G401.6 (cell line): ENCODE measurements at regions not wholly inside any gene's neighbourhood (a gene's known extent, or its start where the extent isn't known, plus 50 kb on each side); places are given as distances from the start of the nearest gene placed in this dataset.
"Not testable (repeated sequence)": the region's sequence is repeated elsewhere in the genome, so short reads cannot be mapped to it uniquely, and the experiment has no call there.

Experiments used
- FAIRE-seq: peaks from 2 replicates; lab custom pipeline; 2012; peaks lifted over from hg19 to GRCh38; lab: Jason Lieb, UNC

DNA sequence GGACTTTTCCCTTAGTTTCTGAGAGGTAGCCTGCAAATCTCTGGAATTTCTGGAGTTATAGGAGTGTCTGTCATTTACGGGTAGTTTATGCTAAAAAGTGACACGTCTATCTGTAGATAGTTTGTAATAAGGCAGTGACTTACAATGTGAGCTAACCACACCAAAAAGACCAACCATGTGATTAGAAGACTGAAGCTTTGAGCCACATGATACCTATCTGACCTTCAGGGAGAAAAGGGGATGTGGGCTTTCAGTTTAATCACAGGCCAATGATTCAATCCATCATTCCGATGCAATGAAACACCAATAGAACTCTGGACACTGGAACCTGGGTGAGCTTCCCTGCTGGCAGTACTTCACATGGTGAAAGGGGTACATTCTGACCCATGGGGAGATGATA is 254.6 kb upstream of the GK2 start:
- no peak for FAIRE-seq

DNA sequence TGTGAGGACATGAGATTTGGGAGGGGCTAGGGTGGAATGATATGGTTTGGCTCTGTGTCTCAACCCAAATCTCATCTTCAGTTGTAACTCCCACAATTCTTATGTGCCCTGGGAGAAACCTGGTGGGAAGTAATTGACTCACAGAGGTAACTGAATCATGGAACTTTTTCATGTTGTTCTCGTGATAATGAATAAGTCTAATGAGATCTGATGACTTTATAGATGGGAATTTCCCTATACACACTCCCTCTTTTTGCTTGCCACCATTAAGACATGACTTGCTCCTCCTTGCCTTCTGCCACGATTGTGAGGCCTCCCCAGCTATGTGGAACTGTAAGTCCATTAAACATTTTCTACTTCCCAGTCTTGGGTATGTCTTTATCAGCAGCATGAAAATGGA is 253.2 kb upstream of the GK2 start:
- no peak for FAIRE-seq

DNA sequence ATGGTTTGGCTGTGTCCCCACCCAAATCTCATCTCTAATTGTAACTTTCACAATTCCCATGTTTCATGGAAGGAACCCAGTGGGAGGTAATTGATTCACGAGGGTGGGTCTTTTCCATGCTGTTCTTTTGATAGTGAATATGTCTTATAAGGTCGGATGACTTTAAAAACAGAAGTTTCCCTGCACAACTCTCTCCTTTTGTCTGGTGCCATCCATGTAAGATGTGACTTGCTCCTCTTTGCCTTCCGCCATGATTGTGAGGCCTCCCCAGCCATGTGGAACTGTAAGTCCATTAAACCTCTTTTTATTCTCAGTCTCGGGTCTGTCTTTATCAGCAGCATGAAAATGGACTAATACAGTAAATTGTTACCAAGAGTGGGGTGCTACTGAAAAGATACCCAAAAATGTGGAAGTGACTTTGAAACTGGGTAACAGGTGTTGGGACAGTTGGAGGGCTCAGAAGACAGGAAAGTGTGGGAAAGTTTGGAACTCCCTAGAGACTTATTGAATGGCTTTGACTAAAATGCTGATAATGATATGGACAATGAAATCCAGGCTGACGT is 251.4 kb upstream of the GK2 start:
- FAIRE-seq: not testable (repeated sequence)

DNA sequence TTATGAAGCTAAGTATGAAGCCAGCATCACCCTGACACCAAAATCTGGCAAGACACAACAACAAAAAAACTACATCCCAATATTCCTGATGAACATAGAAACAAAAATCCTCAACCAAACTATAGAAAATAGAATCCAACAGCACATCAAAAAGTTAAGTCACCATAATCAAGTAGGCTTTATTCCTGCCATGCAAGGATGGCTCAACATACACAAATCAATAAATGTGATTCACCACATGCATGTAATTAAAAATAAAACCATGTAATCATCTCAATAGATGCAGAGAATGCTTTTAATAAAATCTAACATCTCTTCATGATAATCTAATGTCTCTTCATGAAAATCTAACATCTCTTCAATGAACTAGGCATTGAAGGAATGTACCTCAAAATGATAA is 249.4 kb upstream of the GK2 start:
- no peak for FAIRE-seq

DNA sequence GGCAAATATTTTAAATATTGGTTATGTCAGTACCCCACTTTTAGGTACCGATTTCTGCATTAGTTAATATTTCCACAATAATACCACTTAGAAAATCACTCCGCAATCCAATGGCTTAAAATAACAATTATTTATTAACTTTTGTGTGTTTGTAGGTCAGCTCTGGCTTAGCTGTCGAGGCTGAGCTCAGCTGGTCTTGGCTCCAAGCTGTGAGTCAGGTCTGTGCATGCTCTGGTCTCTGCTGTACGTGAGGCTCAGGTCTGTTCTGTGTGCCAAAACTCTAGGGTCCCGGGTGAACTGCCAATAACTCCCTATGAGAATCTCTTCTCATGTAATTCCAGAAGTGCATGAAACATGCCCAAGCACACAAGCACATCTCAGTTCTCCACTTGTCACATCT is 245.8 kb upstream of the GK2 start:
- no peak for FAIRE-seq

DNA sequence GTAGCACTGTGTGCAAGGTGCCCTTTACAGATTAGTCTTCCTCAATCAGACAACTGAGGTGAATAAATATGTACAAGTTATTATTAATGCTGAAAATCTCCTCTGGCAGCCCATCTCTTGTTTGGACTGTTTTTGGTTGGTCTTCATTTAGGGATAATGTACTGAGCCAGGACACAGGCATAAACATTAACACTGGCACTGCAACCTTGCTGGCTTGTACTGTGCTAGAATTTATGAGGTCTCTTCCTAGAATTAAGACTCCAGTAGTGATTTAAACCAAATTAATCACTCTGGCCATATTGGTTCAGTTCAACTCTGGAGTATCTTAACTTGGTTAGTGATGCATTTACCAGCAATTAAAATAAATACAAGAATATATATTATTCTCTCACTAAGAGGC is 244.7 kb upstream of the GK2 start:
- no peak for FAIRE-seq

DNA sequence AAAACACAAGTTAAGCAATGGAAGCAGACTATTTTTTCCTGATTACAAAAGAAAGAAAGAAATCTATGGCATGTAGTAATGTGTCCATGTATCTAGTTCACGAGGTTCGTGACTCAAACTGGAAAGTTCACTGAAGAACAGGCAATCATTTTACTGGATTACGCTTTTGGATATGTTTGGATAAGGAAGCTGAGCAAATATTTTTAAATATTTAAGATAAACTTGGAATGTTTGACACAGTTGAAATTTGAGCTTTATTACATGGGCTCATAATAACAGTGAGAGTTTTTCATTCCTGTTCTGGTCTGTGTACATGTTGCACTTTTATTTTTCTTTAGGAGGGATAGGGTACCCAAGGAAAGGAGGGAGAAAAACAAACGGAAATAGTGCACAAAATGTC is 244.2 kb upstream of the GK2 start:
- no peak for FAIRE-seq

DNA sequence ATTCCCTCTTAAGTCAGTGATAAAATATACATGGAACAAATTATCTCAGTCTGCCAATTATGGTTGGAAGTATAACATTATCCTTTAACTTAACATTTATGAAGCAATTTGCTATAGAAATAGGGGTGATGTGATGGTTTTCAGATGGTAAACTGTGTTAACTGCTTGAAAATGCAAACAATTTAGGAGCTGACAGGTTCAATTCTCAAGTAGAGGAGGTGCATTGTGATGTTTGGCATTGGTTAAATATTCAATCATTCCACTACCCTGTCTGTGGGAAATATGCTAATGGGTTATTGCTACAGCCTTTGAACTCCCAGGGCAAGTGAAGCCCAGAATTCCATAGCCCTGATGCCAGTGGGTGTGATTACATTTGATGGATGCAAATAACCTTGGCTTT is 243.4 kb upstream of the GK2 start:
- no peak for FAIRE-seq

DNA sequence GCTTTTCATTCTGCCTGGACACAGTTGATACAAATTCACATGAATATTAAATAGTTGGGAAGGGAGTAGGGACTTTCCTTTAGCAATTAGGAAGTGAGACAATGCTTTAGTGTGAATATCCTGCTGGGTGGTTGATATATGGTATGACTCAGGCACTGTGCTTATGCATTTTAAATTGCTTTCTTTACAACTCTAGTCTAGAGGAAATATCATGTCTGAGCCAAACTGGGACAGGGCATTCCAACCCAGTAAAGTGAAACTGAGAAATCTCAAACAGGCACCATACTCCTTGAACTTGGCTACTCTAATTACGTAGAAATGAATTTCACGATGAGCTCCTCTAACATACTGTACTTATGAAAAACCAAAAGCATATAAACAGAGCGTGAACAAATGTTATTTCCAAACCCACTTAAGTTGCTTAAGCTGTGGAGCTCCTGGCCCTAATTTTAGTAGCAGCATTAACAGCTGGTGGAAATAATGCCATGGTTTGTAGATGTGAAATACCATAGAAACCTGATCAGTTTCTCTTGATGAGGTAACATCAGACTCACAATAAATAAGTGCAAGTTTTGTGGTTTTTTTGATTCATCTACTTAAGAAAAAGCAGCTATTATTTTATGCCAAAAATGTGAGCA is 242.9 kb upstream of the GK2 start:
- FAIRE-seq: no peak

DNA sequence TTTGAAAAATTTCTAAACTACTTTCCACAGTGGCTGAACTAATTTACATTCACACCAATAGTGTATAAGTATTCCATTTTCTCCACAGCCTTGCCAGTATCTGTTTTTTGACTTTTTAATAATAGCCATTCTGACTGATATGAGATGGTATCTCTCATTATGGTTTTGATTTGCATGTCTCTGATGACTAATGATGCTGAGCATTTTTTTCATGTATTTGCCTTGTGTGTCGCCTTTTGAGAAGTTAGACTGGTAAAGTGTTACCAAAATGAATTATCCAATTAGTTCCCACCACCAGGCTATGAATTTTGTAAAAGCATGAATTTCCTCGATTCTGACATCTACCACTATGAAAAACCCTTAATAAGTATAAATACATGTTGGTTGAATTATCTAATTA is 242.2 kb upstream of the GK2 start:
- no peak for FAIRE-seq

DNA sequence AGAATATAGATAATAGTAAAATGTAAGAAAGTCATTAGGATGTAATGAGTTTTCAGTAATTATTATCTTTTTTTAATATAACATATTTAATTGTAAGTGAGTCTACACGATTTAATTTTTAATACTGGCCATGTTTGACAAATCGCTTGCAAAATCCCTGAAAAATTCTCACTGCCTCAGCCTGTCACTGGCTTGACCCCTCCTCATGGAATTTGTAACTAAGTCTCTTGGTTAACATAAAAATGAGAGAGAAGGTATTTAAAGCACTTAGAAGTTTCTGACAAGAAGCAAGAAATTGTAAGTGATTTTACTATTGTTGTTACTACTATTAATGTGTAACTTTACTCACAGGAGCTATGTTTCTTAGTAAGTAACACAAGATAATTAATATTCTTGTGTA is 237.9 kb upstream of the GK2 start:
- FAIRE-seq: no peak

DNA sequence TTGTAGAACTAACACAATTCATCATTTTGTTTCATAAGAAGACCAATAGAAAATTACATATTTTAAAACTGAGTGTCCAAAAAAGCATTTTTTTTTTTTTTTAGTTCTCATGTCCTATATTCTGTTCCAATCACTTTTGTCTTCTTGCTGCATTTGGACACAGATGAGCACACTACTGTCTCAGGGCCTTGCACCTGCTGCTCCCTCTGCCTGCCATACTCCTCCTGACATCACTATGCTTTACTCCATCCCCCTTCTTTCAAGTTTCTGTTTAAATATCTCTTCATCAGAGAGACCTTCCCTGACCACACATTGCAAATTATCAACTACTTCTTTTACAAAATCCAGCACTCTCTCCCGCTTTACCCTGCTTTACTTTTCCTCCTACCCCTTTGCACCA is 230.7 kb upstream of the GK2 start:
- FAIRE-seq: no peak

DNA sequence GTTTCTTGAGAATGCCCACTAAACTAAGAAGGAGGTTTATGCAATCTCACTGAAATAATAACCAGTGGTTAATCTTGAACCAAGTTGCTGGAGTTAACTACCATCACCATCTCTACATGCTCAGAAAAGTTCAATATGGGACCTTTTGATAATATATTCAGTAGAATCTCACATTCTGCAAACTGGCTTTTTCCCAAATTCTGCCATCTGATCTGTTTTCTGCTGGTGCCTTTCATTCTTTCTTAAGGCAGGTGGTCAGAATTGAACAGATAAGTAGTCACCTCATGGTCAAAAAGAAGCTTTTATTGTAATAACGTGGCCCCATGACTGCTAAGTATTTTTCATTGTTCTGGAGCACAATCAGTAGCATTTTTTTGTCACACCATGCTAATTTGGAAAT is 229.0 kb upstream of the GK2 start:
- FAIRE-seq: no peak

DNA sequence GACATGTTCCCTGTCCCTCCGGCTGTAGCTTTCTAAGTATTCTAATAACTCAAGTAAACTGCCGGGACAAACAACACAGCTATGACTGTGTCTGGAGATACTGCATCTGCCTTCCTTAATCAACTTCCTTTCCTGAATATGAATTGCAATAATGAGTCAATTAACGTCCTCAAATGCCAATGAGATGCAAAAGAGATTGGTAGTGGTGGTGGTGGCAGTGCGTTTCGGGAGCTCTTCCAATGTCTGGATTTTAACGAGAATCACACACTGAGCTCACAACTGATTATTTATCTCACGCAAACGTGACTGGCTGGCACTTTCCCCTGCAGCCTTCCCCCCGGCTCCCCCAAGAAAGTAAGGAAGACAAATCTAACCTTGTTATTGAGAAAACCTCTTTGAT is 226.1 kb upstream of the GK2 start:
- no peak for FAIRE-seq

DNA sequence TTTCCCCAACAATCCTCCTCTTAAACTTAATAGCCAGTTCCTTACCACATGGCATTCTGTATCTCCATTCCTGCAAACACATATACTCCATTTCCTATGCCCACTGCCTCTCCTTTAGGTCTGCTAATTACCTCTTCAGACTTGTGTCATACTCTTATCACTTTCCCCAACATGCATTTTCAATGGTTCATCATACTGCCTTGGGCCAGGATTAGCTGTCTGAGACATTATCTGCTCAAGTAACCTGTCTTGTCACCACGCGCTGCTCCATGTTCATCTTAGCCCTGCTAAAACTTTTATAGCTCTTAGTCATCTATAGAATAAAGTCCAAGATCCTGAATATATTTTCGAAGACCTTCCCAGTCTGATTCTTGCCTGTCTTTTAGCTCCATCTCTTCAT is 224.1 kb upstream of the GK2 start:
- FAIRE-seq: no peak

DNA sequence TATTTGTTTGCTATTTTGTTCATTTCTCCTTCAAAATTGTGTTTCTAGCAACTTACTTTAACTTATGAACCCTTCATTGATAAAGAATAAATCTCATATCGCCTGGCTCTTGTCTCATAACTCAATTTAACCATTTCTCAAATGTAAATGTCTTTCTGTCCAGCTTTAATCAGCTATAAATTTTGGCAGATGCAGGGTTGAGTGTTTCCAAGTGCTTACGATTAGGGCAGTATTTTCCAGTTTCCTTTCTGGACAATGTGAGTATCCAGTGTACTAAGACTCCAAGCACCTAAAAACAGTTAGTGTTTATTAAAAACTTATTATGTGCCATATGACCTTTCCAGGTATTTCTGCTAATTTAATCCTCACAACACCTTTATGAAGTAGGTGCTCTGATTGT is 218.6 kb upstream of the GK2 start:
- no peak for FAIRE-seq

DNA sequence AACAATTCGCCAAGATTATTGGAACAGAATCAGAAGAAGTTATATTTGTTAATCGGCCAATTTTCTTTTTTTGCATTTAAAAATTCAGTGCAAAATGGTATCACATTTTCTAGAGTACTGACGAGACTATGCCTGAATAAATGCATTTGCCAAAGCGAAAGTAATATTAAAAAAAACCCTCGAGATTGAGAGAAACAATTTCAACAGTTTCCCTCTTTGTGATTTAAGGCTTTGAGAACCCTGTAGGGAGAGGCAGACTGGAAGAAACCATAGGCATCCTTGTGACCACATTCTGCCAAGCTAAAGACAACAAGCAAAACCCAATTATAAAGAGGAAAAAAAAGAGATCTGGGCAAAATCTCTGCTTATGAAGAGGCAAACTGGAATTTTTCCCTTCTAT is 218.1 kb upstream of the GK2 start:
- FAIRE-seq: no peak

DNA sequence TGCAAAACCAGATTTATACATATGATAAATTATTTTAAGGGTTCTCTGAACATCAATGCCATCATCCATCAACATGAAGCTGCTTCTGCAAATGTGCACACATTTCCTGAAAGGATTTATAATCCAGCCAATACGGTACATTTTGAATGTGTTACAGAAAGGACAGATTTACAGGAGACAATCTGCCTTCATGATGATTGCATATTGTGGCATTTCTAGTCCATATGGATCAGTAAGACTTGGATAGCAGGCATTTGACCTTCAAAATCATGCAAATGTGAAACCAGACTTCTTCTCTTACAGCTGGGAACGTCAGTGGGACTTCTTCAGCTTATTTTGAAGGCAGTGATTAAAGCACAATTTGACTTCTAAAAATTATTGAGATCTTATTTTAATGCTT is 217.3 kb upstream of the GK2 start:
- FAIRE-seq: no peak

DNA sequence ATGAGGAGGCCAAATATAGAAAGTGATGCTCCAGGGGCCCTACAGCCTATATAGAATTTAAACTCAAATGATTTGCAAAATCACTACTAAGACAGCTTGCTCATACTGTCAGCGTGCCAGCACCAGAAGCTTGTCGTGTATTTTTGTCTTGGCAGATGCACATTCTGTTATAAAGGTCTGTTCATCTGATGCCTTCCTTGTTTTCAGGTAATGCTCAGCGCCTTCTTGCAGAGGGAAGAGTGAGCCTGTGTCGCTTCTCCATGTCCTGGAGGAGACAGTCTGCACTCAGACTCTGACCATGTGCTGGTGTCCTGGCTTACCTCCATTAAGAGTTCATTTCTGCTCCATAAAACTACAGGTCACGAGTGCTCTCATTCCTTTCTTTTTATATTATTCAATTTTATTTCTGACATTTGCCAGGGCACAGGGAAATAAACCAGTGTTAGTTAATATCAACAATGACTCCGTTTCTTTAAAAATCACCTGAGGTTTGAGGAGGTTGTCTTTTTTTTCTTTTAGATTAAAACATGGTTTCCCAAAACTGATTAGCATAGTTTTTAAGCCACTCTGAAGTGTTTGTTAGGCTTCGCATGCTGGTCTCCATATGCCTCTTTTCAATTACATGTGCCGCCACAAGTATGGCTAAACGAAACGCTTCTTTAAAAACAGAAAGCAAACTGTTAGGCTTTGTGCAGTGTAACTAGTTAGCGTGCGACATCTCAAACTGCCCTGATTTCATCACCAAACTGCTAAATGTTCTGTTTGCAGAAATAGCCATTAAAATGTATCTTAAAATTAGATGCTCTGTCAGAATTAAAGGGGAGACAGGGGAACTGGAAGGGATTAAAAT is 215.2 kb upstream of the GK2 start:
- FAIRE-seq: no peak

DNA sequence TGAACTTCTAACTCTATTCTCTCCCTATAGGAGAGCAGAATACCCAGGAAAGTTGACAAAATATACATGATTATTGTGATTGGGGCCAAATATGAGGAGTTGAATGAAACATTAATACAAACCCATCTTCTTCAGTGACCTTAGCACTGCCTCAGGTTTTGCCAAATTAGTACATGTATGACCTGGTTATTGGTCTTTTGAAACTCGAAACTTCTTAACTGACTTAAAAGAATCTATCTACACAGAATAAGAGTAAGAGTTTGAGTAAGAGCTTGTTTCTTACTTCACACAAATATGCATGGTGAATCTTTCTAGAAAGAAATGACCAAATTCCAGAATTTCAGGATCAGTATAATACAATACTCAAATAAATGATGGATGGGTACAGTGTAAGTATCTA is 213.0 kb upstream of the GK2 start:
- FAIRE-seq: no peak

DNA sequence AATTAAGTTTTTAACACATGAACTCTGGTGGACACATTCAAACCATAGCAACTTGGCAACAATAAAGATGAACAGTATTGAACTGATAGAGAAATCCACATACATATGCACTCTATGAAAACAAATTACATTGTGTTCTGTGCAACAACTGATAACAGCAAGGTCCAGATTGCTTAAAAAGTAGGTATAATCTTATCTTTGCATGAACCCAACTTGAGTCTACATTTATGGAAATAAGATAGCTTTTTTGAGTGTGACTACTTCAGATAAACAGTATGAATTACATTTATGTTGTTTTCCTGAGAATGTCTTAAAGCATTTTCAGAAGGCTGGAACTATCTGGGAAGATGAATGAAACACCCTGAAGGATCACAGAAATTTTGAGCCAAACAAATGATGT is 212.6 kb upstream of the GK2 start:
- FAIRE-seq: no peak

DNA sequence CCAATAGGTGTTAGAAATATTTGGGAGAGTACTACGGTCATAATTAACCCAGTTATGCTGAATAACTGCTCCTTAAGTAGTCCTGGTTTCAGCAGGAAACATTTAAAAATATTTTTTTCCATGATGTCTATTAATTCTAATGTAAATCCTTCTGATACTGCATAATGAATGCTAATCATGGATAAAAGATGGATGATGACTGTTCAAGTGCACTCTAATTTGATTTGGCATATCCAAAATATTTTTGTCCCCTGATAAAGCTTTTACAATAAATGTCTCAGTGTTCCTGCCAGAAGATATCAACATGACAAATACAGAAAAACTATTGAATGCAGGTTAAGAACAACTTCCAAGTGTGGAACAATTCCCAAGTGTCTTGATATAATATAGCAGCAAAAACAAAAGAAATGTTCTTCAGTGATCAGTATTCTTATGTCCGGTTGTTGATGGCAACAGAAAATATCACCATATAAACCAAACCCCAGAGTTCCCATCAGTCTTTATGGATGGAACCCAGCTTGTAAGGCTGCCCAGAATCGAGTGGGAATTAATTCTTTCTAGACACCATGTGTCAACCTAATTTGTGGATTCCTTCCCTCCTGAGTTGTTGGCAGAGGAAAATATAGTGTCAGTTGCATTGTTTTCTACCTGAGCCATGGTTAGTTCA is 205.4 kb upstream of the GK2 start:
- FAIRE-seq: no peak

DNA sequence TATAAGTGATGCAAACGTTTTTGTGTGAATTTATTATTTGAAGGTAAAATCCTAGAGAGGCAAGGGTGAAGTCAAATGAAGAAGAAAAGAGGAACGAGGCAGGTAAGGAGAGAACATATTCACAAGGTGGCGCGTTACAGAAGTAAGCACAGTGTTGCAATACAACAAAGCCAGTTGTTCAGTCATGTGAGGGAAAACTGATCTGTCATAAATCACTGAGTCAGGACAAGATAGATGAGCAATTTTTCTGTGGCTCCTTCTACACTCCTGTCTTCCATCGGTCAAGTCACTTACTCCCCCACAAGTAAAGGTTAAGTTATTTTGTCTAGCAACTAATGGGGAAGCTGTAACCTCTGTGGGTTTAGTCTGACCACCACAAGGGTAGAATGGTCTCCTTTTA is 203.0 kb upstream of the GK2 start:
- no peak for FAIRE-seq
